ENCODE measurements at regions not wholly inside any gene's neighbourhood (a gene's known extent, or its start where the extent isn't known, plus 50 kb on each side); places are given as distances from the start of the nearest gene placed in this dataset.

DNA sequence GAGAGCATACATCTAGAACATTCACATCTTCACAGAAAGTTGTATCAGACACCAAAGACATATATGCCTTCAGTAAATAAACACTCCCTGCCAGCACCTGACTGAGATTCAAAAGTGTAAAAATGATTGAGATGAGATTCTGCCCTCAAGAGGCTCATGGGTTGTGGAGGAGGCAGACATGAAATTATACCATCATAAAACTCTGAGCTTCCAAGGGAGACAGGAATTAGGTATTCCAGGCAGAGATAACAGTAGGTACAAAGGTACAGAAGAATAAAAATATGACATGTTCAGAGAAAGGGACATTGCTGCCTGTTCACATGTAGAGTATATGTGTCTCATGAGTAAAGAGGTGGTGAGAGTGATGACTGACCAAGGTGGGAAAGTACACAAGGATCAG lies 322.3 kb downstream of the OSR1 start:
- Histone ChIP-seq H3K27ac (ENCODE audit: insufficient read depth, low read depth, low read length) (no peak overlapping the region), H3K36me3 (ENCODE audit: control insufficient read depth in 2 of 2, extremely low read depth in 1 of 2, insufficient read depth in 2 of 2, low read length in 2 of 2) (no peaks in the 10 kb centered on the region), H3K9me1 (replicated peaks; ENCODE audit: control insufficient read depth, extremely low read depth, insufficient read depth, low read length) (no peaks in the 10 kb centered on the region), H3K9me3 (replicated peaks; ENCODE audit: control insufficient read depth, insufficient read depth, low read length) (no peaks in the 10 kb centered on the region), H2AFZ (ENCODE audit: low read depth, low read length) (no peak overlapping the region), H3K4me3 (replicated peaks in 1 of 3; ENCODE audit: insufficient read depth in 1 of 3, low read depth in 1 of 3, low read length in 3 of 3) (no peak overlapping the region), H3K9ac (replicated peaks; ENCODE audit: extremely low read depth, insufficient read depth, low read length) (no peak overlapping the region), H3K27me3 (ENCODE audit: control insufficient read depth in 2 of 2, insufficient read depth in 2 of 2, low read length in 2 of 2) (no peaks in the 10 kb centered on the region), H3K4me2 (ENCODE audit: insufficient read depth, low read length) (no peak overlapping the region), H4K20me1 (replicated peaks; ENCODE audit: control insufficient read depth, extremely low read depth, insufficient read depth, low read length) (no peaks in the 10 kb centered on the region), H3K4me1 (ENCODE audit: control insufficient read depth, extremely low read depth, insufficient read depth, low read length) (no peaks in the 10 kb centered on the region), H3K79me2 (ENCODE audit: control insufficient read depth, insufficient read depth, low read length) (no peaks in the 10 kb centered on the region)
- ChIA-PET POLR2A (no interaction called here), CTCF (no interaction called here)
- dilution Hi-C loops (cut with MboI; ENCODE audit: extremely low pct_ligation_motif_present, low sequenced_read_pairs) (no loop called here), intact Hi-C loops (cut with micrococcal nuclease) (no loop called here)
- FAIRE-seq (no peak), DNase-seq (ENCODE audit: low read depth, low spot score) (no peak)
- no TSS peak for BruUV-seq (replicated peaks)
- TF ChIP-seq MYC (IDR thresholded peaks at IDR 0.05; ENCODE audit: low read depth, low read length) = no peak
- TF ChIP-seq JUN (IDR thresholded peaks at IDR 0.05; ENCODE audit: borderline replicate concordance, insufficient read depth, insufficient read length, low read depth) = no peak
- TF ChIP-seq EZH2 (IDR thresholded peaks at IDR 0.05; ENCODE audit: borderline replicate concordance, low read depth, low read length, severe bottlenecking) = no peak
- TF ChIP-seq POLR2A (IDR thresholded peaks at IDR 0.05; ENCODE audit: low read depth, low read length) = no peak
- TF ChIP-seq GATA2 (IDR thresholded peaks at IDR 0.05; ENCODE audit: insufficient read depth, insufficient read length, low read depth, low read length) = no peak
- TF ChIP-seq POLR2AphosphoS5 (IDR thresholded peaks at IDR 0.05; ENCODE audit: insufficient read depth, low read depth, low read length) = no peak
- TF ChIP-seq, protein P1, sequence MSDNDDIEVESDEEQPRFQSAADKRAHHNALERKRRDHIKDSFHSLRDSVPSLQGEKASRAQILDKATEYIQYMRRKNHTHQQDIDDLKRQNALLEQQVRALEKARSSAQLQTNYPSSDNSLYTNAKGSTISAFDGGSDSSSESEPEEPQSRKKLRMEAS (IDR thresholded peaks at IDR 0.05; ENCODE audit: insufficient read depth, insufficient read length) = no peak
- no peak for TF ChIP-seq FOS (IDR thresholded peaks at IDR 0.05; ENCODE audit: borderline replicate concordance, insufficient read depth, low read length)
- TF ChIP-seq, protein P2, sequence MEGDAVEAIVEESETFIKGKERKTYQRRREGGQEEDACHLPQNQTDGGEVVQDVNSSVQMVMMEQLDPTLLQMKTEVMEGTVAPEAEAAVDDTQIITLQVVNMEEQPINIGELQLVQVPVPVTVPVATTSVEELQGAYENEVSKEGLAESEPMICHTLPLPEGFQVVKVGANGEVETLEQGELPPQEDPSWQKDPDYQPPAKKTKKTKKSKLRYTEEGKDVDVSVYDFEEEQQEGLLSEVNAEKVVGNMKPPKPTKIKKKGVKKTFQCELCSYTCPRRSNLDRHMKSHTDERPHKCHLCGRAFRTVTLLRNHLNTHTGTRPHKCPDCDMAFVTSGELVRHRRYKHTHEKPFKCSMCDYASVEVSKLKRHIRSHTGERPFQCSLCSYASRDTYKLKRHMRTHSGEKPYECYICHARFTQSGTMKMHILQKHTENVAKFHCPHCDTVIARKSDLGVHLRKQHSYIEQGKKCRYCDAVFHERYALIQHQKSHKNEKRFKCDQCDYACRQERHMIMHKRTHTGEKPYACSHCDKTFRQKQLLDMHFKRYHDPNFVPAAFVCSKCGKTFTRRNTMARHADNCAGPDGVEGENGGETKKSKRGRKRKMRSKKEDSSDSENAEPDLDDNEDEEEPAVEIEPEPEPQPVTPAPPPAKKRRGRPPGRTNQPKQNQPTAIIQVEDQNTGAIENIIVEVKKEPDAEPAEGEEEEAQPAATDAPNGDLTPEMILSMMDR (IDR thresholded peaks at IDR 0.05; ENCODE audit: extremely low read depth in 1 of 2, insufficient read depth in 1 of 2, low read depth in 1 of 2, low read length in 2 of 2) = no peak

Measured in endothelial cell of umbilical vein (primary cell).